ENCODE measurements at regions not wholly inside any gene's neighbourhood (a gene's known extent, or its start where the extent isn't known, plus 50 kb on each side); places are given as distances from the start of the nearest gene placed in this dataset.

DNA sequence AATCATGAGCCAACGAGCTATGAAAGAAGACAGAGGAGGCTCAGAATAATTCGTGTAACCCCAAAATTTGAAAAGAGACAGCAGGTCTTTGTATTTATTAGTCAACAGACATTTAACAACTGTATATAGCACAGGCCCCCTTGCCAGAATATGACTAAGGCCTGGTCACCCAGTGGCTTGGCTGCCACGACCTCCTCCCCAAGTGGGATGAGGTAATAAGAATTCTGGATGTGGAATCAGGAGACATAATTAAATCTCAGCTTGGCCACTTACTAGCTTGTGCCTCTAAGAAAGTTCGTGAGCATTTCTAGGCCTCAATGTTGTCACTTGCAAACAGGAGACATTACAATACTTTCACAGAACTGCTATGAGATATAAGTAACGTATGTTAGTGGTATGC lies 134.2 kb upstream of the TNFSF4 start:
- no peak overlapping the region for H2BK120ac ChIP-seq (replicated peaks; ENCODE audit: low read depth, low read length)
- no peak for DNase-seq (ENCODE audit: low read depth in 1 of 2, low spot score in 2 of 2)
- no peak overlapping the region for H3K4me2 ChIP-seq (ENCODE audit: insufficient read depth in 1 of 2, low read depth in 2 of 2, low read length in 2 of 2)

More for the DNA sequence above, 134.2 kb upstream of the TNFSF4 start:
- Histone ChIP-seq H3K4me1 (replicated peaks in 1 of 4; ENCODE audit: control insufficient read depth in 3 of 4, insufficient read depth in 4 of 4, low read length in 3 of 4) (no peaks in the 10 kb centered on the region), H3K23ac (ENCODE audit: insufficient read length) (no peak overlapping the region), H2BK12ac (ENCODE audit: low read depth, low read length) (no peak overlapping the region), H4K91ac (replicated peaks; ENCODE audit: insufficient read length, low read length) (no peak overlapping the region), H3K9me3 (ENCODE audit: insufficient read depth in 2 of 2, low read depth in 1 of 2, low read length in 1 of 2) (no peaks in the 10 kb centered on the region), H3K4me3 (ENCODE audit: extremely low read depth in 1 of 4, insufficient read depth in 2 of 4, low read depth in 3 of 4, low read length in 4 of 4) (no peak overlapping the region), H2BK20ac (ENCODE audit: low read length) (no peak overlapping the region), H4K5ac (ENCODE audit: insufficient read length, low read depth, low read length) (no peak overlapping the region), H3K18ac (ENCODE audit: extremely low read depth, low read length) (no peak overlapping the region), H3K23me2 (ENCODE audit: low read depth, low read length) (peaks cover 1% of the 10 kb centered on the region; the same call in 1 of the 2 replicates), H3K14ac (ENCODE audit: insufficient read length) (no peak overlapping the region), H4K20me1 (replicated peaks in 1 of 2; ENCODE audit: control insufficient read depth in 1 of 2, insufficient read depth in 2 of 2, low read length in 2 of 2) (no peaks in the 10 kb centered on the region), H3K4ac (replicated peaks; ENCODE audit: insufficient read length, low read depth, low read length) (no peak overlapping the region), H2AK5ac (ENCODE audit: low read depth, low read length) (no peak overlapping the region), H3K27me3 (replicated peaks in 1 of 4; ENCODE audit: control insufficient read depth in 3 of 4, extremely low read depth in 1 of 4, insufficient read depth in 3 of 4, low read length in 3 of 4) (no peaks in the 10 kb centered on the region), H2AFZ (ENCODE audit: low read length) (no peak overlapping the region), H3K36me3 (ENCODE audit: control insufficient read depth in 2 of 4, insufficient read depth in 4 of 4, low read length in 3 of 4) (no peaks in the 10 kb centered on the region), H3K56ac (replicated peaks; ENCODE audit: insufficient read length, low read depth, low read length) (no peak overlapping the region), H3K79me2 (ENCODE audit: control insufficient read depth in 1 of 2, insufficient read depth in 2 of 2, low read length in 2 of 2) (no peaks in the 10 kb centered on the region), H3K27ac (ENCODE audit: low read depth, low read length) (no peak overlapping the region), H3K9ac (replicated peaks in 1 of 4; ENCODE audit: extremely low read depth in 1 of 4, low read depth in 3 of 4, low read length in 3 of 4) (no peak overlapping the region), H2BK5ac (ENCODE audit: low read depth, low read length) (no peak overlapping the region), H3K79me1 (ENCODE audit: low read depth, low read length) (no peaks in the 10 kb centered on the region), H2BK15ac (ENCODE audit: low read length) (no peak overlapping the region), H4K8ac (ENCODE audit: extremely low read depth, insufficient read depth, low read length) (no peak overlapping the region)
- FAIRE-seq: no peak
- no peak for TF ChIP-seq KDM4A (IDR thresholded peaks at IDR 0.05; ENCODE audit: low read depth, low read length, severe bottlenecking)
- TF ChIP-seq SRF (IDR thresholded peaks at IDR 0.05; ENCODE audit: low read depth, low read length): no peak
- no peak for TF ChIP-seq SIRT6 (IDR thresholded peaks at IDR 0.05; ENCODE audit: low read length)
- no peak for TF ChIP-seq KDM1A (IDR thresholded peaks at IDR 0.05; ENCODE audit: borderline replicate concordance, low read length)
- TF ChIP-seq HDAC2 (IDR thresholded peaks at IDR 0.05; ENCODE audit: borderline replicate concordance in 1 of 2, low read depth in 2 of 2, low read length in 2 of 2): no peak
- TF ChIP-seq TCF12 (IDR thresholded peaks at IDR 0.05; ENCODE audit: low read depth, low read length): no peak
- TF ChIP-seq EP300 (IDR thresholded peaks at IDR 0.05; ENCODE audit: borderline replicate concordance in 1 of 2, low read depth in 2 of 2, low read length in 2 of 2): no peak
- no peak for TF ChIP-seq CBX8 (IDR thresholded peaks at IDR 0.05; ENCODE audit: borderline replicate concordance, low read depth, low read length)
- no peak for TF ChIP-seq CTBP2 (IDR thresholded peaks at IDR 0.05; ENCODE audit: borderline replicate concordance, insufficient read depth, insufficient read length, low read length)
- no peak for TF ChIP-seq CHD1 (IDR thresholded peaks at IDR 0.05; ENCODE audit: low read depth, low read length)
- no peak for TF ChIP-seq RNF2 (IDR thresholded peaks at IDR 0.05; ENCODE audit: borderline replicate concordance, low read depth, low read length, missing control alignments, poor library complexity, severe bottlenecking)
- no peak for TF ChIP-seq EGR1 (IDR thresholded peaks at IDR 0.05; ENCODE audit: borderline replicate concordance, low read depth, low read length)
- TF ChIP-seq GTF2F1 (IDR thresholded peaks at IDR 0.05; ENCODE audit: borderline replicate concordance, low read depth, low read length): no peak
- TF ChIP-seq SP4 (IDR thresholded peaks at IDR 0.05; ENCODE audit: low read length): no peak
- no peak for TF ChIP-seq POLR2AphosphoS5 (IDR thresholded peaks at IDR 0.05; ENCODE audit: low read depth, low read length)
- 63% methylated on average over 5 of the region's 5 CpGs; no CpG with 5 or more reads in 1 of the 2 experiments for WGBS, 2 experiments (ENCODE audit: extremely low coverage in 1 of 2, insufficient coverage in 1 of 2, insufficient read length in 1 of 2, insufficient replicate concordance in 2 of 2, low coverage in 1 of 2, low lambda C conversion rate in 2 of 2, missing lambda C conversion rate in 1 of 2)
- POLR2A ChIA-PET (ENCODE audit: partially characterized antibody): no interaction called here
- CTCF ChIA-PET (ENCODE audit: partially characterized antibody): no interaction called here

All from H1 (cell line).